ENCODE measurements at regions not wholly inside any gene's neighbourhood (a gene's known extent, or its start where the extent isn't known, plus 50 kb on each side); places are given as distances from the start of the nearest gene placed in this dataset.

GRCh38 chr2:13698847-13699246 is 933.7 kb upstream of the LRATD1 start:
- TF ChIP-seq CTCF (IDR thresholded peaks at IDR 0.05), result no peak
- no peak for TF ChIP-seq POLR2A (IDR thresholded peaks at IDR 0.05)

Measured in testis (tissue), 2 donors.